B cell (primary cell): ENCODE measurements at regions not wholly inside any gene's neighbourhood (a gene's known extent, or its start where the extent isn't known, plus 50 kb on each side); places are given as distances from the start of the nearest gene placed in this dataset.

Experiments
- ATAC-seq: fragments of 200-7000 bp; cut with Tn5 transposase; one replicate; pipeline ENCODE4 v1.10.0; 2021; ENCODE audit warnings: low read depth, mild to moderate bottlenecking, moderate number of reproducible peaks, moderate library complexity
- CTCF ChIA-PET: fragments of 350-600 bp; sonication (Branson Sonifier 250); formaldehyde crosslinking; loops from one replicate; lab custom pipeline; 2021; ENCODE audit warnings: antibody characterized with exemption, inconsistent platforms; lab: Charles Lee
- POLR2A ChIA-PET: fragments of 350-600 bp; sonication (Branson Sonifier 250); formaldehyde crosslinking; loops from one replicate; lab custom pipeline; 2021; ENCODE audit warnings: antibody characterized with exemption; lab: Charles Lee
- DNase-seq: peaks from one replicate; pipeline ENCODE4 v3.0.0; 2013
- H2AFZ ChIP-seq: 2 replicates; pipeline ENCODE4 v1.6.1; 2012; ENCODE audit warnings: mild to moderate bottlenecking, low read depth, low read length; ENCODE audit not compliant: insufficient read depth, poor library complexity, severe bottlenecking
- H3K27ac ChIP-seq, 2 donors: 1 replicate in 1 of 2; 2 replicates in 1 of 2; pipeline ENCODE4 v1.5.1; 2012 to 2013; ENCODE audit warnings: low read length in 2 of 2, mild to moderate bottlenecking in 2 of 2, moderate library complexity in 1 of 2
- H3K27me3 ChIP-seq, 4 experiments: fragments of 200-600 bp in 1 of 4; sonication (generic) in 1 of 4; replicated peaks in 1 of 4; 1 replicate in 2 of 4; 2 replicates in 2 of 4; pipeline versions ENCODE4 v1.6.1 to v1.7.0; 2013 to 2016; ENCODE audit warnings: low read length in 3 of 4, mild to moderate bottlenecking in 2 of 4, mixed read lengths in 1 of 4, moderate library complexity in 1 of 4; ENCODE audit not compliant: insufficient read depth in 4 of 4, control insufficient read depth in 3 of 4; ENCODE audit errors: control extremely low read depth in 1 of 4
- H3K36me3 ChIP-seq, 2 experiments: replicated peaks in 1 of 2; 1 replicate in 1 of 2; 2 replicates in 1 of 2; pipeline versions ENCODE4 v1.6.1 to v1.7.1; 2013; ENCODE audit warnings: low read length in 1 of 2; ENCODE audit not compliant: insufficient read depth in 2 of 2, control insufficient read depth in 1 of 2; ENCODE audit errors: control extremely low read depth in 1 of 2, extremely low read depth in 1 of 2
- H3K4me1 ChIP-seq, 2 donors: fragments of 200-600 bp in 1 of 2; sonication (generic) in 1 of 2; 1 replicate in 1 of 2; 2 replicates in 1 of 2; pipeline versions ENCODE4 v1.5.1 to v1.6.1; 2013 to 2017; ENCODE audit warnings: low read length in 2 of 2; ENCODE audit not compliant: control insufficient read depth in 2 of 2, insufficient read depth in 2 of 2
- H3K4me2 ChIP-seq: replicated peaks from 2 replicates; pipeline ENCODE3; 2012; ENCODE audit warnings: mild to moderate bottlenecking, low read depth, low read length; ENCODE audit not compliant: poor library complexity, severe bottlenecking
- H3K4me3 ChIP-seq, 5 experiments: fragments of 200-600 bp in 1 of 5; sonication (generic) in 1 of 5; 1 replicate in 3 of 5; 2 replicates in 2 of 5; pipeline versions ENCODE4 v1.5.1 to v1.7.0; 2011 to 2016; ENCODE audit warnings: low read length in 4 of 5, mild to moderate bottlenecking in 4 of 5, low read depth in 2 of 5, control low read depth in 1 of 5, moderate library complexity in 1 of 5; ENCODE audit not compliant: insufficient read depth in 1 of 5; ENCODE audit errors: control extremely low read depth in 1 of 5, extremely low read depth in 1 of 5
- H3K79me2 ChIP-seq: fragments of 200-600 bp; sonication (generic); one replicate; pipeline ENCODE4 v1.6.0; 2016; ENCODE audit warnings: low read length; ENCODE audit not compliant: control insufficient read depth, insufficient read depth
- H3K9ac ChIP-seq: fragments of 200-600 bp; sonication (generic); 2 replicates; pipeline ENCODE4 v1.6.1; 2017; ENCODE audit warnings: mild to moderate bottlenecking, low read length, moderate library complexity
- H3K9me3 ChIP-seq, 3 donors: one replicate each; pipeline versions ENCODE4 v1.6.1 to v1.7.1; 2013; ENCODE audit warnings: low read length in 2 of 3; ENCODE audit not compliant: control insufficient read depth in 2 of 3, insufficient read depth in 1 of 3; ENCODE audit errors: control extremely low read depth in 1 of 3
- H4K20me1 ChIP-seq: 2 replicates; pipeline ENCODE4 v1.6.0; 2012; ENCODE audit warnings: mild to moderate bottlenecking, low read length; ENCODE audit not compliant: insufficient read depth, control insufficient read depth, poor library complexity, severe bottlenecking
- H3K27ac Mint-ChIP-seq: one replicate; pipeline ENCODE4 v1.8.0; 2021; ENCODE audit warnings: mixed read lengths
- H3K27me3 Mint-ChIP-seq: one replicate; pipeline ENCODE4 v1.8.0; 2021; ENCODE audit warnings: mixed read lengths
- H3K4me1 Mint-ChIP-seq: one replicate; pipeline ENCODE4 v1.8.0; 2021; ENCODE audit warnings: mixed read lengths
- H3K4me3 Mint-ChIP-seq: one replicate; pipeline ENCODE4 v1.8.0; 2021; ENCODE audit warnings: mixed read lengths
- H3K9me3 Mint-ChIP-seq: one replicate; pipeline ENCODE4 v1.8.0; 2022; ENCODE audit warnings: mixed read lengths; ENCODE audit not compliant: insufficient read depth
- EZH2 ChIP-seq: IDR thresholded peaks from 2 replicates; pipeline ENCODE4 v1.6.1; 2012; ENCODE audit warnings: borderline replicate concordance, low read depth, mild to moderate bottlenecking, moderate library complexity, low read length; ENCODE audit not compliant: insufficient read depth, poor library complexity, severe bottlenecking
- WGBS: methylation state at CpG from one replicate; pipeline ENCODE4 v1.1.5; 2013; ENCODE audit warnings: missing lambda C conversion rate; ENCODE audit not compliant: insufficient coverage; 5-methylcytosine and 5-hydroxymethylcytosine counted together
- intact Hi-C: fragments of 100-400 bp; cut with micrococcal nuclease; formaldehyde crosslinking; loops from one replicate; pipeline ENCODE4 v1.10.0; 2022
- TF ChIP-seq, protein P1 (sequence below): fragments of 200-600 bp; IDR thresholded peaks from one replicate; pipeline ENCODE4 v1.8.0; 2022; ENCODE audit warnings: antibody characterized with exemption, mild to moderate bottlenecking

DNA sequence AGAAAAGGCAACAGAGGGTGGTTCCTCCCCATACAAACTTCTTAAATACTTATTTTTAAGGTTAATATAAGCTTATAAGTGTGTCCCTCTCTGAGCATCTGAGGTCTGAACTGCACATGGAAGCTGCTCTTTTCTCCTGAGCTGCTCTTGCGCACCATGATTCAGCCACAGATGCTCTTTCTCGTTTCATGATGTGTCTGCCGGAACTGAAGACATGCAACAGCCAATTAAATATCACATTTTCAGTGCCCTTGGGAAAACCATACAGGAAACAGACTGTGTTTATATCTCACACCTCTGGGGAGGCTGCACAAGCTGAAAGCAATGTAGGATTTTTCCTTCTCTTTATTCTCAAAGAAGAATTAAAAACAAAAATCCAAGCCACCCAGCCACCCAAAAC lies 96.8 kb upstream of the NREP start:
- intact Hi-C loops: no loop called here
- Histone ChIP-seq H3K4me3 (peak overlapping the region in 1 of 5 experiments; percentile 2), H3K27ac (no peak overlapping the region), H3K36me3 (no peaks in the 10 kb centered on the region), H4K20me1 (no peaks in the 10 kb centered on the region), H3K27me3 (no peaks in the 10 kb centered on the region), H3K4me1 (peaks cover 10 to 13% of the 10 kb centered on the region in 2 donors), H3K9ac (peak overlapping the region; percentile 8), H3K4me2 (peak overlapping the region; percentile 47), H3K9me3 (no peaks in the 10 kb centered on the region), H3K79me2 (no peaks in the 10 kb centered on the region), H2AFZ (peak overlapping the region; percentile 41)
- Mint-ChIP-seq H3K27me3 (peaks cover 7% of the 10 kb centered on the region), H3K27ac (no peak overlapping the region), H3K4me1 (peaks cover 8% of the 10 kb centered on the region), H3K9me3 (no peaks in the 10 kb centered on the region), H3K4me3 (no peak overlapping the region)
- peak; percentile 72 for ATAC-seq
- POLR2A ChIA-PET: no interaction called here
- CTCF ChIA-PET: no interaction called here
- TF ChIP-seq EZH2: no peak
- TF ChIP-seq, protein P1, sequence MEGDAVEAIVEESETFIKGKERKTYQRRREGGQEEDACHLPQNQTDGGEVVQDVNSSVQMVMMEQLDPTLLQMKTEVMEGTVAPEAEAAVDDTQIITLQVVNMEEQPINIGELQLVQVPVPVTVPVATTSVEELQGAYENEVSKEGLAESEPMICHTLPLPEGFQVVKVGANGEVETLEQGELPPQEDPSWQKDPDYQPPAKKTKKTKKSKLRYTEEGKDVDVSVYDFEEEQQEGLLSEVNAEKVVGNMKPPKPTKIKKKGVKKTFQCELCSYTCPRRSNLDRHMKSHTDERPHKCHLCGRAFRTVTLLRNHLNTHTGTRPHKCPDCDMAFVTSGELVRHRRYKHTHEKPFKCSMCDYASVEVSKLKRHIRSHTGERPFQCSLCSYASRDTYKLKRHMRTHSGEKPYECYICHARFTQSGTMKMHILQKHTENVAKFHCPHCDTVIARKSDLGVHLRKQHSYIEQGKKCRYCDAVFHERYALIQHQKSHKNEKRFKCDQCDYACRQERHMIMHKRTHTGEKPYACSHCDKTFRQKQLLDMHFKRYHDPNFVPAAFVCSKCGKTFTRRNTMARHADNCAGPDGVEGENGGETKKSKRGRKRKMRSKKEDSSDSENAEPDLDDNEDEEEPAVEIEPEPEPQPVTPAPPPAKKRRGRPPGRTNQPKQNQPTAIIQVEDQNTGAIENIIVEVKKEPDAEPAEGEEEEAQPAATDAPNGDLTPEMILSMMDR: no peak
- peak; percentile 25 for DNase-seq
- WGBS: 0% methylated on average over 3 of the region's 3 CpGs

DNA sequence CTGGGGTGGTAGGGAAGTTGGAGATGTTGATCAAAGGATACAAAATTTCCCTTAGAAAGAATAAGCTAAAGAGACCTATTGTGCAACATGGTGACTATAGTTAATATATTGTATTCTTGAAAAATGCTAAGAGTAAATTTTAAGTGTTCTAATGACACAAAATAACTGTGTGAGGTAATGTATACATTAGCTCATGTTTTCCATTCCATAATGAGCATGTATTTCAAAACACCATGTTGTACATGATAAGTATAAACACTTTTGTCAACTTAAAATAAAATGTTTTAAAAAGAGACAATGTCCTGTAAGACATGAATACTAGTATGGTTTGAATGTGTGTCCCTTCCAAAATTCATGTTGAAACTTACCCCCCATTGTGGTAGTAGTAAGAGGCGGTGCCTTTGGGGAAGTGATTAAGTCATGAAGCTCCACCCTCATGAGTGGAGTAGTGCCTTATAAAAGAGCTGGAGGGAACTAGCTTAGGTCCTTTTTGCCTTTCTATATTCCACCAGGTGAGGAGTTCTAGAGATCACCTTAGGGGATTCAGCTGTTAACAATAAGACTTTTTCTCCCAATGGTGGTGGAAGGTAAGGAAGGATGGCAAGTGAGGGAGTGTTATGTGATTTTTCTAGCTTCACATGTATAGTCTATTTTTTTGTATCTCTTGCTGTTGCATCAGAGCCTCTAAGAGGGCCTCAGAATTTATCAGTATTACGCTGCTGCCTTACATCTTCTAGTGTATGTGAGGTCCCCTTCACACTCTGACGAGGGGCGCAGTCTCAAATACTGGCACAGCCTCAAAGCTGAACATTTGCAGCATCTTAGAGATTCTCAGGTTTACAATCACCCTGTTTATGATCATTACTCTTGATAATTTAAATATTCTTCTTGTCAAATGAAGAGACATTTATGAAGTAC lies 94.9 kb upstream of the NREP start:
- intact Hi-C loops: no loop called here
- TF ChIP-seq, protein P1: no peak
- no peak for TF ChIP-seq EZH2

More for the DNA sequence above, 94.9 kb upstream of the NREP start:
- H3K4me1 ChIP-seq: peaks cover 10 to 13% of the 10 kb centered on the region in 2 donors
- no peaks in the 10 kb centered on the region for H4K20me1 ChIP-seq
- H3K9ac ChIP-seq: no peak overlapping the region
- no peaks in the 10 kb centered on the region for H3K27me3 ChIP-seq
- peaks cover 8% of the 10 kb centered on the region for H3K4me1 Mint-ChIP-seq
- no peak overlapping the region for H3K27ac ChIP-seq
- POLR2A ChIA-PET: no interaction called here
- no peak overlapping the region for H2AFZ ChIP-seq
- no peak overlapping the region for H3K4me3 Mint-ChIP-seq
- no peak overlapping the region for H3K27ac Mint-ChIP-seq
- no peak overlapping the region for H3K4me2 ChIP-seq
- no peak for DNase-seq
- no peak overlapping the region for H3K4me3 ChIP-seq
- H3K9me3 ChIP-seq: no peaks in the 10 kb centered on the region
- no peaks in the 10 kb centered on the region for H3K36me3 ChIP-seq
- peaks cover 5% of the 10 kb centered on the region for H3K27me3 Mint-ChIP-seq
- no peak for ATAC-seq
- no peaks in the 10 kb centered on the region for H3K9me3 Mint-ChIP-seq
- no peaks in the 10 kb centered on the region for H3K79me2 ChIP-seq
- WGBS: no CpG with 5 or more reads among the region's 4 CpGs
- CTCF ChIA-PET: no interaction called here
